ENCODE measurements at regions not wholly inside any gene's neighbourhood (a gene's known extent, or its start where the extent isn't known, plus 50 kb on each side); places are given as distances from the start of the nearest gene placed in this dataset.

GRCh38 chr1:220391491-220391890, 119.2 kb upstream of the RAB3GAP2 start:
- H3K27me3 ChIP-seq (ENCODE audit: control insufficient read depth, insufficient read depth, low read length) = no peaks in the 10 kb centered on the region
- ATAC-seq (no peak), DNase-seq (ENCODE audit: low read depth, low spot score) (no peak)
- POLR2A ChIA-PET = no interaction called here
- intact Hi-C loops (cut with micrococcal nuclease; ENCODE audit: unreplicated experiment) = no loop called here
- CTCF ChIA-PET = no interaction called here
- in situ Hi-C loops (cut with HindIII; ENCODE audit: low pct_unique_long_range_greater_than_20kb, low sequenced_read_pairs) = no loop called here
- no peaks in the 10 kb centered on the region for H3K9me3 ChIP-seq (ENCODE audit: control insufficient read depth, insufficient read depth, low read depth, low read length)
- TF ChIP-seq SIN3A (IDR thresholded peaks at IDR 0.05; ENCODE audit: borderline replicate concordance, insufficient read depth, low read depth, low read length) = no peak
- no peak for TF ChIP-seq REST (IDR thresholded peaks at IDR 0.05; ENCODE audit: insufficient read depth in 1 of 2, low read depth in 2 of 2, low read length in 1 of 2)
- TF ChIP-seq TCF7L2 (IDR thresholded peaks at IDR 0.05; ENCODE audit: low read depth, low read length) = no peak
- no peak for TF ChIP-seq CTCF (IDR thresholded peaks at IDR 0.05)
- H3K4me1 ChIP-seq (ENCODE audit: control insufficient read depth, insufficient read depth, low read length) = no peaks in the 10 kb centered on the region
- no peaks in the 10 kb centered on the region for H3K36me3 ChIP-seq (ENCODE audit: control insufficient read depth, insufficient read depth, low read length)
- no peak overlapping the region for H3K4me3 ChIP-seq (ENCODE audit: low read depth in 2 of 2, low read length in 2 of 2)
- BruUV-seq (replicated peaks) = no TSS peak
- no peak overlapping the region for H3K27ac ChIP-seq (ENCODE audit: low read length)

GRCh38 chr1:220389634-220390033, 117.4 kb upstream of the RAB3GAP2 start:
- no TSS peak for BruUV-seq (replicated peaks)
- Histone ChIP-seq H3K27ac (ENCODE audit: low read length) (no peak overlapping the region), H3K27me3 (ENCODE audit: control insufficient read depth, insufficient read depth, low read length) (no peaks in the 10 kb centered on the region), H3K4me1 (ENCODE audit: control insufficient read depth, insufficient read depth, low read length) (no peaks in the 10 kb centered on the region), H3K36me3 (ENCODE audit: control insufficient read depth, insufficient read depth, low read length) (no peaks in the 10 kb centered on the region), H3K9me3 (ENCODE audit: control insufficient read depth, insufficient read depth, low read depth, low read length) (no peaks in the 10 kb centered on the region), H3K4me3 (ENCODE audit: low read depth in 2 of 2, low read length in 2 of 2) (no peak overlapping the region)
- POLR2A ChIA-PET = no interaction called here
- in situ Hi-C loops (cut with HindIII; ENCODE audit: low pct_unique_long_range_greater_than_20kb, low sequenced_read_pairs) (no loop called here), intact Hi-C loops (cut with micrococcal nuclease; ENCODE audit: unreplicated experiment) (no loop called here)
- TF ChIP-seq CTCF (IDR thresholded peaks at IDR 0.05) (no peak), TCF7L2 (IDR thresholded peaks at IDR 0.05; ENCODE audit: low read depth, low read length) (no peak), REST (IDR thresholded peaks at IDR 0.05; ENCODE audit: insufficient read depth in 1 of 2, low read depth in 2 of 2, low read length in 1 of 2) (no peak), POLR2AphosphoS5 (IDR thresholded peaks at IDR 0.05; ENCODE audit: low read depth, low read length) (no peak), SIN3A (IDR thresholded peaks at IDR 0.05; ENCODE audit: borderline replicate concordance, insufficient read depth, low read depth, low read length) (no peak)
- ATAC-seq (no peak), DNase-seq (ENCODE audit: low read depth, low spot score) (no peak)
- CTCF ChIA-PET = no interaction called here
